ENCODE measurements at regions not wholly inside any gene's neighbourhood (a gene's known extent, or its start where the extent isn't known, plus 50 kb on each side); places are given as distances from the start of the nearest gene placed in this dataset.

DNA sequence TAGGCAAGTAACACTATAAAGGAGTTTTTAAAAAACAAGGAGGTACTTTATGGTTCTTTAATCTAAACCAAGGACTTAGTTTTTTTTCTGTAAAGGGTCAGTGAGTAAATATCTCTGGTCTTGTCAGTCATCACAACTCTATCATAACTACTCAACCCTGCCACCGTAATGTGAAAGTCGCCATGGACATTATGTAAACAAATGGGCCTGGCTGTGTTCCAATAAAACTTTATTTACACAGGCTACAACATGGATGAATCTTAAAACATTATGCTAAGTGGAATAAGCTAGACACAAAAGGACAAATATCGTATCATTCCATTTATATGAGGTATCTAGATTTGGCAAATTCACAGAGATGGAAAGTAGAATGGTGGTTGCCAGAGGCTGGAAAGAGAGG is 60.8 kb upstream of the SP4 start:
- DNase-seq = no peak
- no peak for ATAC-seq

DNA sequence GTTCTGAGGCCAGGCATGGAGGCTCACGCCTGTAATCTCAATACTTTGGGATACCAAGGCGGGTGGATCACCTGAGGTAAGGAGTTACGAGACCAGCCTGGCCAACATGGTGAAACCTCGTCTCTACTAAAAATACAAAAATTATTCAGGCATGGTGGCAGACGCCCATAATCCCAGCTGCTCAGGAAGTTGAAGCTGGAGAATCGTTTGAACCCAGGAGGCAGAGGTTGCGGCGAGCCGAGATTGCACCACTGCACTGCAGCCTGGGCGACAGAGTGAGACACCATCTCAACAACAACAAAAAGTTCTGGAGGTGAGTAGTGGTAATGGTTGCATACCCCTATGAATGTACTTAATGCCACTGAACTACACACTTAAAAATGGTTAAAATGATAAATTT is 60.3 kb upstream of the SP4 start:
- intact Hi-C loops (cut with DNase I) = no loop called here
- no peak for DNase-seq
- no peak for ATAC-seq

More for the DNA sequence above, 60.8 kb upstream of the SP4 start:
- intact Hi-C loops (cut with DNase I) = no loop called here

DNA sequence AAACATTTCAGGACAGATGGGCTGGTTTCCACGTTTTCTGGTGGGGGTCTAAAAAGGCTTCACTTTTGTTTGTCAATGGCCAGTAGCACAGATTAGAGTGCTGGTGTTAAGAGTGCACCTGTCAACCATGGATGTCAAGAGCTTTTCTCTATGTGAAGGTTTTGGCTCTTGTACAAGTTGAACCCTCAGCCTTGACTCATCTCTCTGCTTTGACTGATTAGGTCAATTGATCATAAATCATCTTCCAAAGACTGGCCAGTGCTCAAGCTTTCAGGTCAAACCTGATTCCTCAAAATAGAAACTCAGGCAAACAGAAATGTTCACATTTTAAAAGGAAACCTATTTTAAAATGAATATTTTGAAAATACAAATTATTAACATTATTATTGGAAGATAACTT is 59.6 kb upstream of the SP4 start:
- DNase-seq (no peak), ATAC-seq (no peak)
- intact Hi-C loops (cut with DNase I) = no loop called here

DNA sequence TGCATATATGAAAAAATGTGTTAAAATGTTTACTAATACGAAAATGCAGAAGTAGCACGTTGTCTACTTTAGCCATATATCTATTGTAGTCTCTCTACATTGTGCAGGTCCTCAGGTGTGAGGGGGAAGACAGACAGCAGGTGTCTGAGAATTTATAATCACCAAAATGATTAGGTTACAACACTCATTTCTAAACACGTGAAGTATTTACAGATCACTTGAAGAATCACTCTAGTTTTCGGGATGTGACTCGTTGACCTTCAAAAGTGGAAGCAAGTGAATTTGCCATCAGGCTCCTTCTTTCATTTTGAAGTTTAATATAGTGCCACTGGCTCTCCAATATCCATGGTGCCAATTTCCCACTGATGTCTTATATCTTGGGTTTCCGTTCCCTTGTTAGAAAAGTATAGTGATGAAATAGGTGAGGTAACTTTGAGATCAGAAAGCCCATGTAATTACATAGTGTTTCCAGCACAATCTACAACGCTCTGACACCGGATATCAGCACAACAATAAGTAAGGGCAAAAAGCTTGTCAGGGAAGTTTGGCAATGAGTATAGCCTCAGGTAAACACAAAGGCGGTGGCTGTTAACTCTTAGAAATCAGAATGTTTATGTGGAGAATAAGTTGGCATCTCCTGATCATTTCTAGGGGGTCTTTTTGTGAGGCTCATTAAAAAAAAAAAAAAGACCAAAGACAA is 57.5 kb upstream of the SP4 start:
- no peak for DNase-seq
- ATAC-seq = no peak

DNA sequence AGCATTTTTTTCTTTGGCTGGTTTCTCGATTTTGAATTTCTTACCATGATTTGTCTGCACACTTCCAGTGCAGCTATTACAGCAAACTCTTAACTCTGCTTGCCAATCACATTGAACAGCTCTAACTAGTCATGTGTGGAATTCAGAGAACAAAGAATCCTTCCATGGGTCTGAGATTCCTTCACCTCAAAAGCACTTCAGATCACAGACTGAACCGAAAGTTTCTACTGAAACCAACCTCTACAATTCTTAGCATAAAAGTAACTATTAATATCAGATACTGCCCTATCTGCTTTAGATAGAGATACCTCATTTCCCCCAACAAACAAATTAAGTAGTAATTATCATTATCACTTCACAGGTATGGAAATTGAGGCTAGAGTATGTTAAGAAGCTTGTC is 56.5 kb upstream of the SP4 start:
- DNase-seq = no peak
- ATAC-seq = no peak
- intact Hi-C loops (cut with DNase I) = no loop called here

More for the DNA sequence above, 57.5 kb upstream of the SP4 start:
- intact Hi-C loops (cut with DNase I) = no loop called here

DNA sequence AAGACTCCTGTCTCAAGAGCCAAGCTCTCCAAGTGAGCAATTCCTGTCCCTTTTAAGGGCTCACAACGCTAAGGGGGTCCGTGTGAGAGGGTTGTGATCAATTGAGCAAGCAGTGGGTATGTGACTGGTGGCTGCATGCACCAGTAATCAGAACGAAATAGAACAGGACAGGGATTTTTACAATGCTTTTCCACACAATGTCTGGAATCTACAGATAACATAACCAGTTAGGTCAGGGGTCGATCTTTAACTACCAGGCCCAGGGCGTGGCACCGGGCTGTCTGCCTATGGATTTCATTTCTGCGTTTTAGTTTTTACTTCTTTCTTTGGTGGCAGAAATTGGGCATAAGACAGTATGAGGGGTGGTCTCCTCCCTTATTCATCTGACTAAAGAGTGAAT is 54.9 kb upstream of the SP4 start:
- intact Hi-C loops (cut with DNase I) = no loop called here
- ATAC-seq = no peak
- DNase-seq = no peak

DNA sequence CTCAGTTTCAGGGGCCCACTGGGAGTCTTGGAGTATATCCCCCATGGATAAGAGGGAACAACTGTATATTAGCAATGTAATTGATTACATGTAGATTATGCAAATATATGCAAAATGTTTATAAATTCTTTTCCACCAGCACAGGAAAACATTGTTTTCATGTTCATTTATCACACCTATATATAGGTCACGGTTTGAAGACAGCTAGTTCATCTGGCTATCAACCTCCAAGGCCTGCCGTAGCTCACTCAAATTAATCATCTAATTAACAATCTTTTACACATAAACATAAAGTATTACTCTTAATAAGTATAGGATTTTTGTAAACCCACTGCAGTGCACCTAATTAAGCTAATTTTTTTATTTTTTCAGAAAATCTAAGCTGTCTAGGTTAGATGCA is 53.7 kb upstream of the SP4 start:
- intact Hi-C loops (cut with DNase I) = no loop called here
- no peak for DNase-seq

DNA sequence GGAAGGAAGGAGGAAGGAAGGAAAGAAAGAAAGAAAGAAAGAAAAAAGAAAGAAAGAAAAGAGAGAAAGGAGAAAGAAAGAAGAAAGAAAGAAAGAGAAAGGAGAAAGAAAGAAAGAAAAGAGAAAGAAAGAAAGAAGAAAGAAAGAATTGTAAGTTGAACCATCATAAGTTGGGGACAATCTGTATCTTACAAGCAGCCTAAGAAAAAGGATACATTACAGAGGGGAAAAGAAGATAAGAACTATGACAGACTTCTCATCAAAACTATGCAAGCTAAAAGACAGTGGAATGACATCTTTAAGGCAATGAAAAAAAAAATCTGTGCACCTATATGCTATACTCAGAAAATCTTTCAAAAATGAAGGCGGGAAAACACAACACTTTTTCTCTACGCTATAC is 50.3 kb upstream of the SP4 start:
- intact Hi-C loops (cut with DNase I) = no loop called here
- DNase-seq (no peak), ATAC-seq (no peak)

More for the DNA sequence above, 53.7 kb upstream of the SP4 start:
- ATAC-seq = no peak
